IPS-NIHi7 (cell line): ENCODE measurements at regions not wholly inside any gene's neighbourhood (a gene's known extent, or its start where the extent isn't known, plus 50 kb on each side); places are given as distances from the start of the nearest gene placed in this dataset.
"Not testable (repeated sequence)": the region's sequence is repeated elsewhere in the genome, so short reads cannot be mapped to it uniquely, and the experiment has no call there.

Source experiments
- DNase-seq: peaks from one replicate; pipeline ENCODE4 v3.0.0; 2012; ENCODE audit warnings: mixed read lengths; ENCODE audit errors: extremely low spot score

GRCh38 chr14:89699071-89699470 lies 255.5 kb downstream of the EFCAB11 start:
- no peak for DNase-seq

GRCh38 chr14:89697281-89698060 lies 257.1 kb downstream of the EFCAB11 start:
- no peak for DNase-seq

GRCh38 chr14:89695846-89696245 lies 258.7 kb downstream of the EFCAB11 start:
- no peak for DNase-seq

GRCh38 chr14:89690139-89690538 lies 264.4 kb downstream of the EFCAB11 start:
- no peak for DNase-seq

- not testable (repeated sequence) for DNase-seq
These were observed 264.8 kb downstream of the EFCAB11 start for GRCh38 chr14:89689711-89690110.

GRCh38 chr14:89688507-89689211 lies 265.9 kb downstream of the EFCAB11 start:
- DNase-seq: no peak

- not testable (repeated sequence) for DNase-seq
These were observed 267.4 kb downstream of the EFCAB11 start for GRCh38 chr14:89687129-89687528.

GRCh38 chr14:89684139-89684538 lies 267.1 kb upstream of the FOXN3 start:
- DNase-seq: no peak

- DNase-seq: no peak
These were observed 264.3 kb upstream of the FOXN3 start for GRCh38 chr14:89681086-89682018.

- no peak for DNase-seq
These were observed 263.1 kb upstream of the FOXN3 start for GRCh38 chr14:89680156-89680555.

GRCh38 chr14:89678768-89679167 lies 261.7 kb upstream of the FOXN3 start:
- no peak for DNase-seq

- peak; percentile 5 for DNase-seq
These were observed 258.6 kb upstream of the FOXN3 start for GRCh38 chr14:89675590-89675989.

- no peak for DNase-seq
These were observed 257.9 kb upstream of the FOXN3 start for GRCh38 chr14:89674936-89675335.

- DNase-seq: no peak
These were observed 257.2 kb upstream of the FOXN3 start for GRCh38 chr14:89674240-89674639.

- no peak for DNase-seq
These were observed 256.6 kb upstream of the FOXN3 start for GRCh38 chr14:89673512-89674225.

GRCh38 chr14:89672636-89673511 lies 255.8 kb upstream of the FOXN3 start:
- no peak for DNase-seq

GRCh38 chr14:89669193-89669592 lies 252.2 kb upstream of the FOXN3 start:
- no peak for DNase-seq

GRCh38 chr14:89667983-89668382 lies 250.9 kb upstream of the FOXN3 start:
- DNase-seq: no peak

GRCh38 chr14:89665300-89666081 lies 248.5 kb upstream of the FOXN3 start:
- DNase-seq: not testable (repeated sequence)

GRCh38 chr14:89661392-89661791 lies 244.4 kb upstream of the FOXN3 start:
- no peak for DNase-seq
